ENCODE measurements at regions not wholly inside any gene's neighbourhood (a gene's known extent, or its start where the extent isn't known, plus 50 kb on each side); places are given as distances from the start of the nearest gene placed in this dataset. TPM values are rescaled to one million over a fixed set of nuclear protein-coding genes. Genes with fewer than 3 reads are reported as not detected.

GRCh38 chr11:11672789-11673188, 51.0 kb upstream of the GALNT18 start:
- DNase-seq = no peak
- Histone ChIP-seq H3K4me1 (no peaks in the 10 kb centered on the region), H3K27ac (no peak overlapping the region), H3K9me3 (no peaks in the 10 kb centered on the region), H3K36me3 (no peaks in the 10 kb centered on the region), H3K27me3 (no peaks in the 10 kb centered on the region), H3K4me3 (no peak overlapping the region)
- intact Hi-C loops (cut with DNase I; ENCODE audit: low total_unique reads) = no loop called here
- TF ChIP-seq CTCF (IDR thresholded peaks at IDR 0.05) (no peak), POLR2A (IDR thresholded peaks at IDR 0.05) (no peak)

- intact Hi-C loops (cut with DNase I; ENCODE audit: low total_unique reads) = no loop called here
- TF ChIP-seq CTCF (IDR thresholded peaks at IDR 0.05) = no peak
- TF ChIP-seq POLR2A (IDR thresholded peaks at IDR 0.05) = no peak
- no peaks in the 10 kb centered on the region for H3K27me3 ChIP-seq
- H3K9me3 ChIP-seq = no peaks in the 10 kb centered on the region
- H3K4me1 ChIP-seq = no peaks in the 10 kb centered on the region
- H3K27ac ChIP-seq = no peak overlapping the region
- H3K36me3 ChIP-seq = no peaks in the 10 kb centered on the region
- no peak overlapping the region for H3K4me3 ChIP-seq
- DNase-seq = no peak
Measured at GRCh38 chr11:11672101-11672500, 50.3 kb upstream of the GALNT18 start.

Small RNA genes lying in the stretch of these regions (microRNA-seq; reads per million reads assigned to microRNA genes)
- gene MIR8070 (ENCODE audit: borderline microRNAs expressed, borderline replicate concordance) = not detected

Small RNA genes lying in the stretch of these regions (small RNA-seq; reads per million reads assigned to genes)
- gene MIR8070 = not detected

Data from uterus (tissue), 3 donors.